MG63 (cell line): ENCODE measurements at regions not wholly inside any gene's neighbourhood (a gene's known extent, or its start where the extent isn't known, plus 50 kb on each side); places are given as distances from the start of the nearest gene placed in this dataset.
A peak's percentile ranks its signal among the peaks of the same experiment; 100 is the strongest.
"Not testable (repeated sequence)": the region's sequence is repeated elsewhere in the genome, so short reads cannot be mapped to it uniquely, and the experiment has no call there.

ENCODE experiments used
- DNase-seq: peaks from one replicate; pipeline ENCODE4 v3.0.0-alpha.2; 2020
- H3K27me3 ChIP-seq: fragments of 250-450 bp; sonication (Bioruptor Pico); 2 replicates; pipeline ENCODE4 v1.5.1; 2020; ENCODE audit warnings: mild to moderate bottlenecking, moderate library complexity
- H3K36me3 ChIP-seq: fragments of 250-450 bp; sonication (Bioruptor Pico); 2 replicates; pipeline ENCODE4 v1.5.1; 2020; ENCODE audit warnings: mild to moderate bottlenecking, moderate library complexity
- H3K4me3 ChIP-seq: fragments of 250-450 bp; sonication (Bioruptor Pico); 2 replicates; pipeline ENCODE4 v1.5.1; 2020; ENCODE audit warnings: mild to moderate bottlenecking, moderate library complexity
- H3K9me3 ChIP-seq: fragments of 250-450 bp; sonication (Bioruptor Pico); 2 replicates; pipeline ENCODE4 v1.5.1; 2020; ENCODE audit warnings: mild to moderate bottlenecking, moderate library complexity

DNA sequence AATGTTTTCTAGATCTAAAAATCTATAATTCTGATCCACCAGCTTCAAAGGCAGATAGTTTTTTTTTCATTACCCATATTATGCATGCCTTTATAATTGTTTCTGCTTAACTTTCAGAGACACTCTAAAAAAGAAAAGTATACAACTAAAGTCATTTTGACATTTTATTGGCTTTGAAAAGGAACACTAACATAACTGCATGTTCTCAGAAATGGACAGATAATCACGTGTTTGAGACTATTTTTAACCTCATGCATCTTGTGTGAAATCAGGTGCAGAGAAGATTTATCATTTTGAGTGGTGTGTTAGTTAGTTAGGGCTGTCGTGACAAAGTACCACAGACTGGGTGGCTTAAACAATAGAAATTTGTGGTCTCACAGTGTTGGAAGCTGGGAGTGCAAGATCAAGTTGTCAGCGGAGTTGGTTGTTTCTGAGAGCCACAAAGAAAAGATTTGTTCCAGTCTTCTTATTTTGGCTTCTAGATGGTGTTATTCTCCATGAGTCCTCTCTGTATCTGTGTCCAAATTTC lies 841.4 kb upstream of the LRATD1 start:
- no peaks in the 10 kb centered on the region for H3K27me3 ChIP-seq
- H3K4me3 ChIP-seq, result no peak overlapping the region
- no peaks in the 10 kb centered on the region for H3K36me3 ChIP-seq
- DNase-seq, result no peak
- H3K9me3 ChIP-seq, result no peaks in the 10 kb centered on the region

DNA sequence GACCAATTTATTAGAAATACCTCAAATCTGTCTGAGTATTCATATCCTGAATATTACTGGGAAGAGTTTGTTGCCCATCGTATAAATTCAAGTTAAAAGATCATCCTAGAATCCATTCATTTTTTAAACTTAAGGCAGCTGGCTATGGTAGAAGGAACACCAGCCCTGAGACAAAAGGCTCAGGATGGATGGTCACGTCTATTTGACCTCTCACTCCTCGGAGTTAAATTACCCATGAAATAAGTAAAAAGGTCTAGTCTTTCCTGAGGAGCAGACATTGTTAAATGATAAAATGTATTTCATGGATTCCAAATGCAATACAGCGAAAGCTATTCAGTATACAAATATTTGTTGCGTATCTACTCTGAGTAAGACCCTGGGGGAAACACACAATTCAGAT lies 826.0 kb upstream of the LRATD1 start:
- Histone ChIP-seq H3K27me3 (no peaks in the 10 kb centered on the region), H3K9me3 (no peaks in the 10 kb centered on the region), H3K4me3 (no peak overlapping the region), H3K36me3 (no peaks in the 10 kb centered on the region)
- DNase-seq, result no peak

DNA sequence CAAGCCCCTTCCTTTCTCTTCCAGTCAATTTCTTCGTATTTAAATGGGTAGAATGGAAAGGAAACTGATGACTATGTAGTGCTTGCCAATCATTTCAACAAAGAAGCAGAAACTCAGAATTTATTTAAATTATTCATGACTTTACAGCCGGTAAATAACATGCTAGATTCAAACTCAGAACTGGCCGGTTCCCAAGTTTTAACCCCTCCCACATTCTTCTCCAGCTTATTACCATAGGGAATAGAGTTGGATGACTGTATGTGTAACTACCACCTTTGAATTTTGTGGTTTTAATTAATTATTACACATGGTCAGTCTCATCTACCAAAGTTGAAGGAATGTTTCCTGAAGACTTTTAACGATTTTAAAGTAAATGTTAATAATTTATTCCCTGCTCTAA lies 819.3 kb upstream of the LRATD1 start:
- Histone ChIP-seq H3K27me3 (no peaks in the 10 kb centered on the region), H3K9me3 (no peaks in the 10 kb centered on the region), H3K36me3 (no peaks in the 10 kb centered on the region), H3K4me3 (no peak overlapping the region)
- DNase-seq, result no peak

DNA sequence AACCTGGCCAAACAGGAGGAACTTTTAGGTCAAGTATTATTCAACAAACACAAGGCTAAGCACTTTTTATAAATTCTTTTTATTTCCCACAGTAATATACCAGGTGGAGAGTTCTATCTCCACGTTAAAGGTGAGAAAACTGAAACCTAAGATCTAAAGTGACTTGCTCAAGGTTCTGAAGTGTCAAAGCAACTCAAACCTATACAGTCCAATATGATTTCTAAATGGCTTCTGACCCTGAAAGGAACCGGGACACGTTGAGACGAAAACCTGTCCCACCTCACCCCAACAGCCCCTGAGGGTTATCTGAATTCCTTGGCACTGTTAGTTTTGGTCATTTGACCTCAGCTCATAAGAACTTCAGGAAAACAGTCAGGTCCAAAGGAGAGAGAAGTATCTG lies 814.5 kb upstream of the LRATD1 start:
- Histone ChIP-seq H3K9me3 (no peaks in the 10 kb centered on the region), H3K4me3 (no peak overlapping the region), H3K36me3 (no peaks in the 10 kb centered on the region), H3K27me3 (no peaks in the 10 kb centered on the region)
- no peak for DNase-seq

DNA sequence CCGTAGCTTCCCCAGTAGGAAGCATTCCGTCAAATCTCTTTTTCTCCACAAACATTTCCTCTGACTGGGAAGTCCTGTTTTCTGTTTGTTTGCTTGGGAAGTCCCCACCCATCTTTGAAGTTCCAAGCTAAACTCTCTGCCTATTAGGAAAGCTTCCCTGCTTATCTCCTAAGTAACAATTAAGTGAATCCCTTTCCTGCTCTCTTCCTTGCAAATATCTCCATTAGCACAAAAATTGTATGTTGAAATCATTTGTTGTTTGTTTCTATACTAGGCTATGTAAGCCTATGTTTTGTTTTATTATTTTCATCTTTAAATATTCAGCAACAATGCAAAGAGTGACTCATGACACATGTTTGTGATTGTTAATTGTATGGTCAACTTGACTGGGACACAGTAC lies 812.6 kb upstream of the LRATD1 start:
- no peak overlapping the region for H3K4me3 ChIP-seq
- H3K36me3 ChIP-seq, result no peaks in the 10 kb centered on the region
- no peak for DNase-seq
- no peaks in the 10 kb centered on the region for H3K27me3 ChIP-seq
- H3K9me3 ChIP-seq, result no peaks in the 10 kb centered on the region

DNA sequence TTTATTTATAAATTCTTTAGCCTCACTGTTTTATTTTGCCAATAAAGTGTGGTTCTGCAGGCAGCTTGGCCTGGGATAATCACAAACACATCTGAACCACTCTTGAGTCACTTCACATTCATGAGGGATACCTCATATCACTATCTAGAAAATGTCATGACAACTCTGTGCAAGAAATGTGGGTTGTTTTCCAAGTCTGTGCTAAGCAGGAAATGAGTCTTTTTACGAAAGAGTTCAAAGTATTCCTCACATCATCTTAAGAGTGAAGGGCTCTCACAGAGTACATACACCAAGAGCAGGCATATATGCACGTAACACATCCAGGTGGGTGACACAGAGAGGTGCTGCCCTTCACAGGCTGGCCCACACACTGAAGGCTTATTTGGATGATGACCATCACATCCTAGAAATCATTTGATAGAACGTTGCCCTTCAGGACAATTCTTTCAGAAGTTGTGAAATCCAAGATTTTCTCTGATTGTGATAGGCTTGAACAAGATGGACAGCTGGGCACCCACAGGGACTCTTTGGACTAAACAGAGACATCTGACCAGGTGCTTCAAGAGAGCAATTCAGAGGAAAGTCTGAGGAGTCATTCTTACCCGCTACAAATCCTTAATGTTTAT lies 811.1 kb upstream of the LRATD1 start:
- Histone ChIP-seq H3K4me3 (no peak overlapping the region), H3K27me3 (no peaks in the 10 kb centered on the region), H3K36me3 (no peaks in the 10 kb centered on the region), H3K9me3 (no peaks in the 10 kb centered on the region)
- peak; percentile 23 for DNase-seq

DNA sequence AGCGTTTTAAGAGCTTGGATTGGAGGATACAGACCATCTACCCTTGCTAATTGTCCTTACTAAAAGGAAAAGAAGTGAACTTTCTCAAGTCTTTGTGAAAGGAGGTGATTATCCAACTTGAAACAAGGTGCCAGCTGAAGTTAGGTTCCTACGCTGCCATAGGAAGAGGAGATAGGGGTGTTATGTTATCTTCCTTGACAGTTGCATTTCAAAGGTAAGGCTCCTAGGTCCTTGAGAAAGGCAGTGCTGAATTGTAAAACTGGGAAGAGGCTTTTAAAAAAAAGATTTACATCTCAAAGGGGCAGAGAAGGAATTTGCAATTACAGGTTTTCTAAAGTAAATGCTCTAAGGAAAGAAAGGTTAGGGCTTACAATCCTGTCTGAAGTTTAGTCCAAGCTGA lies 810.2 kb upstream of the LRATD1 start:
- no peaks in the 10 kb centered on the region for H3K9me3 ChIP-seq
- H3K36me3 ChIP-seq, result no peaks in the 10 kb centered on the region
- no peak overlapping the region for H3K4me3 ChIP-seq
- DNase-seq, result no peak
- H3K27me3 ChIP-seq, result no peaks in the 10 kb centered on the region

DNA sequence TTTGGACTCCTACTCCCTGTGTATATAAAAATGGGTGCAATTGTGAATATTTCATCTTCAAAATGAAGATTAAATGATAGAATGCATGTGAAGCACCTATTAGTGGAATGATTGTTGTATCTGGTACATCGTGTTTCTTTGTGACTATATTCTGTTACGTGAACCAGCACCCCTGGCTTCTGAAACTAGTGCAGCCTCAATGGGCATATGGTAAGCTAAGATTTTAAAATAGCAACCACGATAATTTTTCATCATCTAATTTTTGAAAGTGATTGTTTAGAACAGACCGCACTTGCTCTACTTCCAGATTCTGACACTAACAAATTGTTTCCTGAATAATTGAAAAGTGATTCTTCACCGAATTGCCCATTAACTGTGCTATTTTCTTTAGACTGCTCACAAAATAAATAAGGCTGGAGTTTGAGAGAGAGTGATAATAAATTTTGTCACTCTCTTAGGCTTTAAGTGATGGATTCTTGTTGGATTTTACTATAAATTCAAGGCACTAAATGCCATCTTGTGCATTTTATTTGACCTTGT lies 806.1 kb upstream of the LRATD1 start:
- Histone ChIP-seq H3K36me3 (no peaks in the 10 kb centered on the region), H3K4me3 (no peak overlapping the region), H3K27me3 (no peaks in the 10 kb centered on the region), H3K9me3 (no peaks in the 10 kb centered on the region)
- DNase-seq, result no peak

DNA sequence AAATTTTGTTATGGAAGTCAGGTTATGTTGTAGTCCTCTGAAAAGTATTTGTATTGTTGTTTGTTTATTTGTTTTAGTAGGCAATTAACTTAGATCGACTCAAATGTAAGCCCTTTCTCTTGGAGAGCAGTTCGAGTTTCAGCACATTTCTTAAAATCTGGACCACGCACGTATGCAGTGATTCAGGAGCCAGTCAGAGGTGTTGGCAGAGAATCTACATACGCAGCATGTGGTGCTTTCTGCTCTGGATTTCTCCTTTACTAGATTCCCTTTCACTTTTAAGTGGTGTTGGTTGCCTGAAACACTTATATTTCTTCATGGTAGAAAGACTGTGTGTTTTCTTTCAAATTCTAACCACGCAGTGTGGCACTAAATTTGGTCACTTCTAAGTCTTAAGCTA lies 773.9 kb upstream of the LRATD1 start:
- Histone ChIP-seq H3K9me3 (no peaks in the 10 kb centered on the region), H3K27me3 (no peaks in the 10 kb centered on the region), H3K4me3 (peak overlapping the region; percentile 37), H3K36me3 (no peaks in the 10 kb centered on the region)
- peak; percentile 78 for DNase-seq

DNA sequence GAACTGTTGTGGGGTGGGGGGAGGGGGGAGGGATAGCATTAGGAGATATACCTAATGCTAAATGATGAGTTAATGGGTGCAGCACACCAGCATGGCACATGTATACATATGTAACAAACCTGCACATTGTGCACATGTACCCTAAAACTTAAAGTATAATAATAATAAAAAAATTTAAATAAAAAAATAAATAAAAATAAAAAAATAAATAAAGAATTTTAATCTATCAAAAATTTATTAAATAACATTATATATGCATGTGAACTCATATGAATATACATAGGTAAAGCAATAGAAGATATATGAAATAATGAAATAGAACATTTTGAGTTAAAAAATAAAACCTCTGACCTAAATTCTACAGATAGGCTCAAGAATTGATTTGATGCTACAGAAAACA lies 764.2 kb upstream of the LRATD1 start:
- not testable (repeated sequence) for H3K4me3 ChIP-seq, H3K36me3 ChIP-seq, DNase-seq

DNA sequence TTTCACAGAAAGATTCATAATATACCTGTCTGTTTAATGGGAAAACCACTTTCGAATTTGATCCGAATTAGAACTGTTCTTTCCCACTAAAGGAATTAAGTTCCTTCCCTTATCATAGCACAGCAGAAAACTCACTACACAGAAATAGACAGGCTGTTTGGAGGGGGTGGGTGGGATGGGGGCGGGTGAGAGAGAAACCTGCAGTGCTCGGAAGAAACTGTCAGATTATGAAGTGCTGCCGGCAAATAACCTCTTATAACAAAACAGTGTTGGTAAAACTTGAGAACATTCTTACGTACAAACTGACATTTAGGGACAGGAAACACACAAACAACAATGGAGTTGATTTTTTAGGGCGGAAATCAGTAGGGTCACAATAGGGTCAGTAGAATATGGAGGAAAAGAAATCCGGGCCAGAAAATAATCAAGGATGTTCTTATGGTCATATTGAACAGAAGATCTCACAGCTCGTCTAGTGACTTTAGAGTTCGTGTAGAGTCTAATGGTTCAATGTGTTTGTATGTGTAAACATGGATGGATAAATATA lies 756.0 kb upstream of the LRATD1 start:
- DNase-seq, result no peak
- no peaks in the 10 kb centered on the region for H3K9me3 ChIP-seq

More for the DNA sequence above, 764.2 kb upstream of the LRATD1 start:
- H3K9me3 ChIP-seq, H3K27me3 ChIP-seq: not testable (repeated sequence)

DNA sequence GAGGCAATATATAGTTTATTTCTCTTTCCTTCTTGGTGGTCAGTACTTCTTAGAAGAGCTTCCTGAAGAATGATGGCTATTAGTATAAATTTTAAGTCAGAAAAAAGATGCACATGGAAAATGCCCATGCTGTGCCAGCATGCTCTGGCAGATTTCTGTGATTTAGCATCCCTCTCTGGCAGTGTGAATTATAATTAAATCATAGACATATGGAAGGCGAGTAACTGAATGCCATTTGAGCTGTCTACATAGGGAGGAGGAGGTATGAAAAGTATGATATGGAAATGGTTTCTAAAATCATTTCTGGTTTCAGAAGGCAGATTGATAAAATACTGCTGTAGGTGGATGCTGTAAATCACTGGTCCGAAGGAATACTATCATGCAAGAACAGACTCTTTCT lies 754.9 kb upstream of the LRATD1 start:
- DNase-seq, result no peak
- Histone ChIP-seq H3K27me3 (no peaks in the 10 kb centered on the region), H3K36me3 (no peaks in the 10 kb centered on the region), H3K4me3 (no peak overlapping the region), H3K9me3 (no peaks in the 10 kb centered on the region)

More for the DNA sequence above, 756.0 kb upstream of the LRATD1 start:
- no peaks in the 10 kb centered on the region for H3K36me3 ChIP-seq
- H3K27me3 ChIP-seq, result no peaks in the 10 kb centered on the region
- H3K4me3 ChIP-seq, result no peak overlapping the region

DNA sequence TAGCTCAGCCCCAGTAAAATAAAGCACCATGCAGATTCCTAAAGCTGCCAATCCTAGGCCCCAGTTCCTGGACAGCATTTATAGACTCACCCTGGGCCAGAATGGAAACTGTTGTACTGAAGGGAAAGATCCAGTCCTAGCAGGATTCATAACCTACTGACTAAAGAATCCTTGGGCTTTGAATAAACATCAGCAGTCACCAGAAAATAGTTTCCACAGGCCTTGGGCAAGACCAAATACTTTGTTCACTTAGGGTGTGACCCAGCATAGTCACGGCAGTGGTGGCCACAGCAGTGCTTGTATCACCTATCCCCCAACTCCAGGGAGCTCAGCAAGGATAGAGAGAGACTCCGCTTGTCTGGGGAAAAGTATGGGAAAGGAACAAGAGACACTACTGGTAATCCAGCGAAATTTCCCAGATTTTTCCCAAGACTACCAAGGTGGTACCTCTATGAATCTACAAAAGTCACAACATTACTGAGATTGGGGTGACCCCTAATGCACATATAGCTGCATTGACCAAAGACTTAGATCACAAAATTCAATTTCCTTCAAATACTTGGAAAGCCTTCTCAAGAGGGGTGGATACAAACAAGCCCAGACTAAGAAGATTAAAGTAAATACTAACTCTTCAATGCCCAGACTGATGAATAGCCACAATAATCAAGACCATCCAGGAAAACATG lies 748.1 kb upstream of the LRATD1 start:
- H3K4me3 ChIP-seq, result no peak overlapping the region
- H3K27me3 ChIP-seq, result no peaks in the 10 kb centered on the region
- DNase-seq, result no peak
- no peaks in the 10 kb centered on the region for H3K9me3 ChIP-seq
- no peaks in the 10 kb centered on the region for H3K36me3 ChIP-seq

DNA sequence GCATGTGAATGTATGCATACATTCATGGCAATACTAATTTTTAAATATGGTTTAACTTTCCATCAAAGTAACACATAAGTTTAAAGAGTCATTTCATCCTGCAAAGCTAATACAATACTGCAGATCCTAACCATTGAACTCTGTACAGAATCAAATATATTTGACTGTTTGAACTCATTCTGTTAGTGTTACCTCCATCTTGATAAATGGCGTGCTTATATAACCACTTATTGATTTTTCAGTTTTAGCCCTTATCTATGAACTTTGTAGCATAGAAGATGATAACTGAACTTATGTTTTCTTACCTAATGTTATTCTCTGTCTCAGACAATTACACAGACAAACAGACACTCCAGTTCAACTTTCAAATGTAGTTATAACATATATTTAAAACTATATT lies 731.0 kb upstream of the LRATD1 start:
- DNase-seq, result no peak
- Histone ChIP-seq H3K4me3 (no peak overlapping the region), H3K27me3 (no peaks in the 10 kb centered on the region), H3K9me3 (no peaks in the 10 kb centered on the region), H3K36me3 (no peaks in the 10 kb centered on the region)

DNA sequence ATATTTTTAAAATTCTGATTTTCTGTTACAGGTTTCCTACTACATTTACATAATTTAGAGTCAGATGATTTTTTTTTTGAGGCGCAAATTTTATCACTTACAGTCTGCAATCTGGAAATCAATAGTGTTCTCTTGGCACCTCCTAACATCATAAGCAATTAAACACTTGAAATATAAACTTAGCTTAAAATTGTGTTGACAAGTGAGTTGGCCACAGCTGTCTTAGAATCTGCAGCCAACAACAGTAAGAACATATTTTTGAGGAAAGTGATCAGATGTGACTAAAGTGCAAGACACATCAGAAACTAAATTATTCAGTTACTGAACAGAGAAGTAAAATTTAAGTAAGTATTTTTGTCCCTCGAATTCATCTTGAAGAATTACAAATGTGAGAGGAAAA lies 726.7 kb upstream of the LRATD1 start:
- no peaks in the 10 kb centered on the region for H3K27me3 ChIP-seq
- no peaks in the 10 kb centered on the region for H3K9me3 ChIP-seq
- DNase-seq, result no peak
- H3K36me3 ChIP-seq, result no peaks in the 10 kb centered on the region
- no peak overlapping the region for H3K4me3 ChIP-seq

DNA sequence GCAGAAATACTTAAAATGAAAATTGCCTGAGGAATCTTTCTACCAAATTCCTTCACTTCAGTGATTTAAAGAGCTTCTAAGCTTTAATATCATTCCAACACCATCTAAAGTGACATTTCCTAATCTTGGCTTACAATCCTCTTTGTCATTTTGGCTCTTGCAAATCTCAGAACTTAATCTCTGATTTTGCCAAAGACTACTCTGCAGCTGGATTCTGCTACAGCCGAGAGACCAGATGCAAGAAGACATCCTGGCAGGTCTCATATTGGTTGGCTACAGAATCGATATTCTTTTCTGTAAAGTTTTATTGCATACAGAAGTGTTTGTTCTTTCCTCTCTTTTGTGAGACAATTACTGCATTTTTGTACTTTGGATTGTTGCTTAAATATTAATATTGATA lies 716.5 kb upstream of the LRATD1 start:
- no peaks in the 10 kb centered on the region for H3K36me3 ChIP-seq
- H3K27me3 ChIP-seq, result no peaks in the 10 kb centered on the region
- H3K4me3 ChIP-seq, result no peak overlapping the region
- H3K9me3 ChIP-seq, result 0 out of 2 replicates have a peak, but pooled peaks cover 4% of the 10 kb centered on the region
- DNase-seq, result no peak

DNA sequence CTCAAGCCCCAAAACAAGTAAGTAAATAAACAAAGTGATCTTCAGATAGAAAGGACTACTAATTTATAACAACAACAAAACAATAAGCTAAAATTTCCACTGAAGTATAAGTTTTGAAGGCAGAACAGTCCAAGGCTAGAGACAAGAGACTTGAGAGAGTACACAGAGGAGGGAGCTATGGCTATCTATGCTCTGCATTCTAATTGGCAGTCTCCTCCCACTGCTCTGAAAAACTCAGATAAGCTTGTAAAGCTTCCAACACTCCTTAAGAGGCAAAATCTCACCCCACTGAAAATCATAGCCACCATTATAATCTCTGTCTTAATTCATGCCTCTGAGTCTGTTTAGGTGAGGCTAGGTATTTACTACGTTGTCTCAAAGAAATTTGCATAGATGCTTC lies 714.6 kb upstream of the LRATD1 start:
- no peak overlapping the region for H3K4me3 ChIP-seq
- H3K27me3 ChIP-seq, result no peaks in the 10 kb centered on the region
- DNase-seq, result no peak
- H3K36me3 ChIP-seq, result no peaks in the 10 kb centered on the region
- 0 out of 2 replicates have a peak, but pooled peaks cover 4% of the 10 kb centered on the region for H3K9me3 ChIP-seq

DNA sequence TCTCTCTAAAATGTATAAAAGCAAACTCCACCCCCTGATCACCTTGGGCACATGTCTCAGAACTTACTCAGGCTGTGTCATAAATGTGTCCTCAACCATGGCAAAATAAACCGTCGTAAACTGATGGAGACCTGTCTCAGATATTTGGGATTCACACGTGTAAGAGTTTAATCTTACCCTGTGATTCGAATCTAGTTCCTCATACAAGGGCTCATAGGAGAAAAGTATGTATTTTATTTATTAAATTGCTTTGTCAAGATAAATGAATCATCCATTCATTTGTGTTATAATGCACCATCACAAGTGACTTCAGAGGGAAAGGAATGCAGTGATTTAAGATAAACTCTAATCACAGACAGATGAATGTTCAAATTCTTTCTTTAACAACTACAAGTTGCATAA lies 712.5 kb upstream of the LRATD1 start:
- DNase-seq, result no peak
- Histone ChIP-seq H3K9me3 (0 out of 2 replicates have a peak, but pooled peaks cover 4% of the 10 kb centered on the region), H3K36me3 (no peaks in the 10 kb centered on the region), H3K4me3 (no peak overlapping the region), H3K27me3 (no peaks in the 10 kb centered on the region)
